ENCODE measurements at regions not wholly inside any gene's neighbourhood (a gene's known extent, or its start where the extent isn't known, plus 50 kb on each side); places are given as distances from the start of the nearest gene placed in this dataset.
"Not testable (repeated sequence)": the region's sequence is repeated elsewhere in the genome, so short reads cannot be mapped to it uniquely, and the experiment has no call there.

DNA sequence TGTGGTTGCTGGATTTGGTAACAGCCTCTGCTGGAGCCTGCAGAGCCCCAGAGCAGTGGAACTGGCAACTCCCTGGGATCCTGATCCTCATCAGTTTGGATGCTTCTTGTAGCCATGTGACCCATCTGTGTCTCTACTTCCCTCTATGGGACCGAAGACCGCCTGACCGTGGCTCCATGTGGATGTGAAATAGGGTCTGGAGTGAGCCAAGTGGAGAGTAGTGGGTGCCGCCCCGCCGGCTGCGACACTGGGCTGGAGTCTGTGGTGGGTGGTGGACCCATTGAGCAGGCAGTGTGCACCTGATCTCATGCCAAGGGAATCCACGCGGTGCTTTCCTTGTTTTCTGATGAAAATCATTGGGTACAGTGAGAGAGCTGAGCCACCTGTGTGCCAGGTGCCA is 543.2 kb upstream of the B3GAT1 start:
- TF ChIP-seq, protein P1, sequence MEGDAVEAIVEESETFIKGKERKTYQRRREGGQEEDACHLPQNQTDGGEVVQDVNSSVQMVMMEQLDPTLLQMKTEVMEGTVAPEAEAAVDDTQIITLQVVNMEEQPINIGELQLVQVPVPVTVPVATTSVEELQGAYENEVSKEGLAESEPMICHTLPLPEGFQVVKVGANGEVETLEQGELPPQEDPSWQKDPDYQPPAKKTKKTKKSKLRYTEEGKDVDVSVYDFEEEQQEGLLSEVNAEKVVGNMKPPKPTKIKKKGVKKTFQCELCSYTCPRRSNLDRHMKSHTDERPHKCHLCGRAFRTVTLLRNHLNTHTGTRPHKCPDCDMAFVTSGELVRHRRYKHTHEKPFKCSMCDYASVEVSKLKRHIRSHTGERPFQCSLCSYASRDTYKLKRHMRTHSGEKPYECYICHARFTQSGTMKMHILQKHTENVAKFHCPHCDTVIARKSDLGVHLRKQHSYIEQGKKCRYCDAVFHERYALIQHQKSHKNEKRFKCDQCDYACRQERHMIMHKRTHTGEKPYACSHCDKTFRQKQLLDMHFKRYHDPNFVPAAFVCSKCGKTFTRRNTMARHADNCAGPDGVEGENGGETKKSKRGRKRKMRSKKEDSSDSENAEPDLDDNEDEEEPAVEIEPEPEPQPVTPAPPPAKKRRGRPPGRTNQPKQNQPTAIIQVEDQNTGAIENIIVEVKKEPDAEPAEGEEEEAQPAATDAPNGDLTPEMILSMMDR (IDR thresholded peaks at IDR 0.05; ENCODE audit: unreplicated experiment): no peak
- intact Hi-C loops (cut with micrococcal nuclease): no loop called here
- ChIA-PET CTCF (no interaction called here), POLR2A (no interaction called here)
- Mint-ChIP-seq H3K27me3 (ENCODE audit: insufficient read depth, unreplicated experiment) (no peaks in the 10 kb centered on the region), H3K9me3 (ENCODE audit: unreplicated experiment) (peaks cover 29% of the 10 kb centered on the region), H3K4me1 (ENCODE audit: insufficient read depth, unreplicated experiment) (no peaks in the 10 kb centered on the region), H3K27ac (ENCODE audit: low read depth, unreplicated experiment) (no peak overlapping the region), H3K36me3 (ENCODE audit: insufficient read depth, unreplicated experiment) (no peaks in the 10 kb centered on the region), H3K4me3 (ENCODE audit: unreplicated experiment) (no peak overlapping the region)
- DNase-seq (ENCODE audit: unreplicated experiment): no peak
- BruUV-seq (replicated peaks): no TSS peak

DNA sequence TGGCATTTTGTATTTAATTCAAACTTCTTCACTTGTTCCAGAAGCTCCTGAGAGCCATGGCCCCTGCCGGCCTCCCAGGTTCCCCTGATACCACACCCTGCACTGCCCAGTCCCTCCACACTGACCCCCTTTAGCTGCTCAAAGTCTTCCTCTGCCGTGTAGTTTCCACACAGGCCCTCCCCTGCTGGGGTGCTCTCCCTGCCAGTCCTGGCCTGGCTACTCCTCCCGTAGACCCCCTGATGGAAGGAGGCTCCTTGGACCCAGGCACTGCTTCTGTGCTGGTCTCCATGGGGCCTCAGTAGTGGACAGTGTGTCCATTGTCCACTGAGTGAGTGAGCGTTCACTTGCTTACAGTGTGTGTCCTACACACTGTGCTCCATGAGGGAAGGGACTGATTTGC is 542.4 kb upstream of the B3GAT1 start:
- intact Hi-C loops (cut with micrococcal nuclease); DNase-seq (ENCODE audit: unreplicated experiment); H3K27ac Mint-ChIP-seq (ENCODE audit: low read depth, unreplicated experiment); BruUV-seq (replicated peaks); H3K27me3 Mint-ChIP-seq (ENCODE audit: insufficient read depth, unreplicated experiment); H3K4me1 Mint-ChIP-seq (ENCODE audit: insufficient read depth, unreplicated experiment); POLR2A ChIA-PET; H3K4me3 Mint-ChIP-seq (ENCODE audit: unreplicated experiment); CTCF ChIA-PET; H3K36me3 Mint-ChIP-seq (ENCODE audit: insufficient read depth, unreplicated experiment): not testable (repeated sequence)
- H3K9me3 Mint-ChIP-seq (ENCODE audit: unreplicated experiment): peaks cover 21% of the 10 kb centered on the region

DNA sequence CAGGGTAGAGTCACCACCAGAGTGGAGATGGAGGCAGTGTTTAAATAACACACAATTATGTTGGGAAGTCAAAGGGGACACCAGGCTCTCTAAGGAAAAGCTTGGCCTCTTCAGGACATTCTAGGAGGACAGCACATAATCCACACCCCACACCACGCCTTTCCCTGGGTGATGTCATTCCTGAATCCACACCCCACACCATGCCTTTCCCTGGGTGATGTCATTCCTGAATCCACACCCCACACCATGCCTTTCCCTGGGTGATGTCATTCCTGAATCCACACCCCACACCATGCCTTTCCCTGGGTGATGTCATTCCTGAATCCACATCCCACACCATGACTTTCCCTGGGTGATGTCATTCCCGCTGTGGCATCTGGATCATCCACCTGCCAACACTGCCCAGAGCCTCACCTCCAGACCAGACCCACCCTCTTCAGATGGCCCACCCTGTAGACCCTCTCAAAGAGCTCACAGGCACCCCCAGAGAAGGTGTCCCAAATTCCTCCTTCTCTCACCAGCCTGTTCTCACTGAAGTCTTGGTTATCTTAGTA is 541.5 kb upstream of the B3GAT1 start:
- H3K4me1 Mint-ChIP-seq (ENCODE audit: insufficient read depth, unreplicated experiment); POLR2A ChIA-PET; BruUV-seq (replicated peaks); DNase-seq (ENCODE audit: unreplicated experiment); H3K36me3 Mint-ChIP-seq (ENCODE audit: insufficient read depth, unreplicated experiment); CTCF ChIA-PET; H3K4me3 Mint-ChIP-seq (ENCODE audit: unreplicated experiment); H3K27ac Mint-ChIP-seq (ENCODE audit: low read depth, unreplicated experiment); intact Hi-C loops (cut with micrococcal nuclease); H3K27me3 Mint-ChIP-seq (ENCODE audit: insufficient read depth, unreplicated experiment): not testable (repeated sequence)
- peaks cover 20% of the 10 kb centered on the region for H3K9me3 Mint-ChIP-seq (ENCODE audit: unreplicated experiment)

DNA sequence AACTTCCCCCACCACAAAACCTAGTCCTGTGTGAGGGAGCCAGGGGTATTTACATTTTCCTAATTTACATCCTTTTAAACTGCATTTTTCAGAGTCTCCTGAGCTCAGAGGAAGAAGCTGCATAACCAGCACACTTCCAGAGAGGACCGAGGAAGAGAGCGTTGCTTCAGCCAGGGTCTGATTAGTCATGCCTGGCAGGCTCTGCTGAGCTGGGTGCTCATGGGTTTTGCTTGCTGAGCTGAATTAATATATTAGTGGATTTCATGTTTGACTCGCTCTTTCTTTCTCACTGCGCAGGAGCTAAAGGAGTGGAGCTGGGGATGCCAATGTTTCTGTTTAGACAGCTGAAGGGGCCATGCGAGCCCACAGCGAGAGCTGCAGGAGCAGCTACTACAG is 539.3 kb upstream of the B3GAT1 start:
- DNase-seq (ENCODE audit: unreplicated experiment): peak; percentile 72
- intact Hi-C loops (cut with micrococcal nuclease): no loop called here
- POLR2A ChIA-PET: no interaction called here
- CTCF ChIA-PET: no interaction called here
- H3K9me3 Mint-ChIP-seq (ENCODE audit: unreplicated experiment): peaks cover 20% of the 10 kb centered on the region
- no peak overlapping the region for H3K4me3 Mint-ChIP-seq (ENCODE audit: unreplicated experiment)
- no peaks in the 10 kb centered on the region for H3K4me1 Mint-ChIP-seq (ENCODE audit: insufficient read depth, unreplicated experiment)
- H3K27me3 Mint-ChIP-seq (ENCODE audit: insufficient read depth, unreplicated experiment): no peaks in the 10 kb centered on the region
- no TSS peak for BruUV-seq (replicated peaks)
- no peak overlapping the region for H3K27ac Mint-ChIP-seq (ENCODE audit: low read depth, unreplicated experiment)
- TF ChIP-seq, protein P1 (IDR thresholded peaks at IDR 0.05; ENCODE audit: unreplicated experiment): no peak
- no peaks in the 10 kb centered on the region for H3K36me3 Mint-ChIP-seq (ENCODE audit: insufficient read depth, unreplicated experiment)

DNA sequence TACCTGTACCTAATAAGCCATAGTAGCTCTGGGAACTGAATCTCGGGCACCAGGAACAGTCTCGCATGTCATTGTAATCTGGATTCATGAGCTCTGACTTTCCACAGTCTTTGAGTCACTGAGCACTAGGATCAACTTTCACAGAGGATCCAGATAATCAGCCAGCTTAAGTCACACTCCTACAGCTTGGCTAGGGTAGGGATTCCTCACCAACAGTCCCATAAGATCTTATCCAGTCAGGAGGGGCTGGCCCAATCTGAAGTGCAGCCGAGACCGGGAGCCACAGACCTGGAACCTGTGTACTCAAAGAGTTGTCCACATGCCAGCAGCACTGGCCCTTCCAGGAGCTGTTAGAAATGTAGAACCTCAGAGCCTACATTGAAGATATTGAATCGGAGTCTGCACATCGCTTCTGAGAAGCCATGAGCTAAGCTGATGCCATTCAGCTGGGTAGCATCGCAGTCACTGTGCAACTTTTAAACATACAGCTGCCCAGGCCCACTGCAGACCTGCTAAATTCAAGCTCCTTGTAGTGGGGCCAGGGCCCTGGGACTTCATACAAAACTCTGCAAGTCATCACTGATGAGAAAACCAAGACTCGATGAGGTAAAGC is 538.8 kb upstream of the B3GAT1 start:
- TF ChIP-seq, protein P1 (IDR thresholded peaks at IDR 0.05; ENCODE audit: unreplicated experiment): no peak
- BruUV-seq (replicated peaks): no TSS peak
- peaks cover 23% of the 10 kb centered on the region for H3K9me3 Mint-ChIP-seq (ENCODE audit: unreplicated experiment)
- H3K36me3 Mint-ChIP-seq (ENCODE audit: insufficient read depth, unreplicated experiment): no peaks in the 10 kb centered on the region
- intact Hi-C loops (cut with micrococcal nuclease): no loop called here
- H3K4me1 Mint-ChIP-seq (ENCODE audit: insufficient read depth, unreplicated experiment): no peaks in the 10 kb centered on the region
- CTCF ChIA-PET: interaction anchor here (0.6 kb wide), 1 partner anchor 688 kb away, joined by 3 read pairs; no protein-coding TSS in a partner anchor
- no peak overlapping the region for H3K27ac Mint-ChIP-seq (ENCODE audit: low read depth, unreplicated experiment)
- no peaks in the 10 kb centered on the region for H3K27me3 Mint-ChIP-seq (ENCODE audit: insufficient read depth, unreplicated experiment)
- POLR2A ChIA-PET: no interaction called here
- DNase-seq (ENCODE audit: unreplicated experiment): peak; percentile 56
- no peak overlapping the region for H3K4me3 Mint-ChIP-seq (ENCODE audit: unreplicated experiment)

Measured in MCF 10A (cell line).